ENCODE measurements at regions not wholly inside any gene's neighbourhood (a gene's known extent, or its start where the extent isn't known, plus 50 kb on each side); places are given as distances from the start of the nearest gene placed in this dataset.
"Not testable (repeated sequence)": the region's sequence is repeated elsewhere in the genome, so short reads cannot be mapped to it uniquely, and the experiment has no call there.

- H3K27me3 ChIP-seq = no peaks in the 10 kb centered on the region
- no peaks in the 10 kb centered on the region for H3K36me3 ChIP-seq
- no peak for TF ChIP-seq CTCF (IDR thresholded peaks at IDR 0.05)
- no peak overlapping the region for H3K4me3 ChIP-seq (ENCODE audit: low read depth in 1 of 2, low read length in 1 of 2)
- H3K27ac ChIP-seq = no peak overlapping the region
- no peaks in the 10 kb centered on the region for H3K9me3 ChIP-seq
- no peaks in the 10 kb centered on the region for H3K4me1 ChIP-seq (ENCODE audit: control insufficient read depth in 1 of 2, insufficient read depth in 1 of 2, low read depth in 1 of 2, low read length in 1 of 2)
Observed at GRCh38 chr1:238912148-238912547, 474.2 kb upstream of the CHRM3 start.

GRCh38 chr1:238902752-238903151 lies 483.6 kb upstream of the CHRM3 start:
- not testable (repeated sequence) for H3K4me1 ChIP-seq (ENCODE audit: control insufficient read depth in 1 of 2, insufficient read depth in 1 of 2, low read depth in 1 of 2, low read length in 1 of 2); H3K9me3 ChIP-seq; H3K36me3 ChIP-seq; H3K27ac ChIP-seq; H3K27me3 ChIP-seq; H3K4me3 ChIP-seq (ENCODE audit: low read depth in 1 of 2, low read length in 1 of 2)

- Histone ChIP-seq H3K27ac (no peak overlapping the region), H3K9me3 (no peaks in the 10 kb centered on the region), H3K27me3 (no peaks in the 10 kb centered on the region), H3K4me3 (ENCODE audit: low read depth in 1 of 2, low read length in 1 of 2) (no peak overlapping the region), H3K4me1 (ENCODE audit: control insufficient read depth in 1 of 2, insufficient read depth in 1 of 2, low read depth in 1 of 2, low read length in 1 of 2) (no peaks in the 10 kb centered on the region), H3K36me3 (no peaks in the 10 kb centered on the region)
- TF ChIP-seq CTCF (IDR thresholded peaks at IDR 0.05) = no peak
Observed at GRCh38 chr1:238900334-238900865, 486.0 kb upstream of the CHRM3 start.

GRCh38 chr1:238898856-238899255 lies 487.5 kb upstream of the CHRM3 start:
- Histone ChIP-seq H3K4me3 (ENCODE audit: low read depth in 1 of 2, low read length in 1 of 2) (no peak overlapping the region), H3K9me3 (no peaks in the 10 kb centered on the region), H3K4me1 (ENCODE audit: control insufficient read depth in 1 of 2, insufficient read depth in 1 of 2, low read depth in 1 of 2, low read length in 1 of 2) (no peaks in the 10 kb centered on the region), H3K27me3 (no peaks in the 10 kb centered on the region), H3K27ac (no peak overlapping the region), H3K36me3 (no peaks in the 10 kb centered on the region)
- no peak for TF ChIP-seq CTCF (IDR thresholded peaks at IDR 0.05)

- H3K36me3 ChIP-seq = no peaks in the 10 kb centered on the region
- no peak overlapping the region for H3K4me3 ChIP-seq (ENCODE audit: low read depth in 1 of 2, low read length in 1 of 2)
- no peaks in the 10 kb centered on the region for H3K27me3 ChIP-seq
- no peak for TF ChIP-seq CTCF (IDR thresholded peaks at IDR 0.05)
- H3K4me1 ChIP-seq (ENCODE audit: control insufficient read depth in 1 of 2, insufficient read depth in 1 of 2, low read depth in 1 of 2, low read length in 1 of 2) = no peaks in the 10 kb centered on the region
- H3K27ac ChIP-seq = no peak overlapping the region
- no peaks in the 10 kb centered on the region for H3K9me3 ChIP-seq
Observed at GRCh38 chr1:238895911-238896310, 490.5 kb upstream of the CHRM3 start.

- no peak overlapping the region for H3K4me3 ChIP-seq (ENCODE audit: low read depth in 1 of 2, low read length in 1 of 2)
- no peaks in the 10 kb centered on the region for H3K27me3 ChIP-seq
- no peaks in the 10 kb centered on the region for H3K4me1 ChIP-seq (ENCODE audit: control insufficient read depth in 1 of 2, insufficient read depth in 1 of 2, low read depth in 1 of 2, low read length in 1 of 2)
- TF ChIP-seq CTCF (IDR thresholded peaks at IDR 0.05) = no peak
- no peaks in the 10 kb centered on the region for H3K9me3 ChIP-seq
- no peak overlapping the region for H3K27ac ChIP-seq
- no peaks in the 10 kb centered on the region for H3K36me3 ChIP-seq
Observed at GRCh38 chr1:238892612-238893011, 493.8 kb upstream of the CHRM3 start.

Measured in neutrophil (primary cell).